ENCODE measurements at regions not wholly inside any gene's neighbourhood (a gene's known extent, or its start where the extent isn't known, plus 50 kb on each side); places are given as distances from the start of the nearest gene placed in this dataset.

DNA sequence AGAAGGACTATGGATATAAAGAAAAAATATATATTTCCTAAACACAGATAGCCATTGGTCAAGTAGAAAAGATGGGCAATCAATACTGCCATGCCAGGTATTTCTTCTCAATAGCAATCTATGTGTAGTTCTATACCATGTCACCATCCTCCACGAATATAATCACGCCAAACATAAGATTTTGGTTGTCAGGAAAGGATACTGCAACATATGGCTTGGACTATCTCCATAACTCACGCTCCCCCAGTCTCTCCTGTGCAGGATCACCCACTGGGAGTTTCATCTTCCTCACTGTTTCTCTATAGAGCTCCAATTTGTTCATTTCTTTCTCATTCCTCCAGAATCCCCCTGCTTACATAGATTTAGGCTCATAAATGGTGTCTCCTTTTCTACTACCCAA is 462.9 kb upstream of the KCNMB2 start:
- H3K4me3 Mint-ChIP-seq = no peak overlapping the region
- no peak overlapping the region for H3K27ac Mint-ChIP-seq
- peaks cover 4% of the 10 kb centered on the region for H3K4me1 Mint-ChIP-seq
- peaks cover 5% of the 10 kb centered on the region for H3K36me3 Mint-ChIP-seq (ENCODE audit: low read depth)
- no peaks in the 10 kb centered on the region for H3K9me3 ChIP-seq (ENCODE audit: control insufficient read depth, low read length, poor library complexity, severe bottlenecking)
- DNase-seq (no peak), ATAC-seq (no peak)
- peaks cover 8% of the 10 kb centered on the region for H3K27me3 Mint-ChIP-seq

DNA sequence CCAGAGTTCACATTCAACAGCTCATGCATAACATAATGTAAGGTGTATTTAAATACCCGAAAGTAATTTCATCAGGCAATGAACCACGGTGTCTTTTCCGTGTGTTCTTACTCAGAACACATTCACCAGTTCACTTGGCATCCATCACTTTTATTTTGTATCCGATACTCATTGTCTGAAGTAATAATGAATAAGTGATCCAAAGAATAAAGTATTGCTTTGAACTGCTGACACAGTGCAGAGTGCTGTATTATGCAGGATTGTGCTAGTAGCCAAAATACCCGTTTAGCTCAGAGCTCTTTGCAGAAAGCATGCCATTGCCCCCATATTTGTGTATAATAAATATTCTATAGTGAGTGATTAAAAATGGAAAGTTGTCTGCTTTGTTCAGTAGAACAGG is 460.9 kb upstream of the KCNMB2 start:
- Mint-ChIP-seq H3K4me1 (peaks cover 4% of the 10 kb centered on the region), H3K27ac (no peak overlapping the region), H3K27me3 (peaks cover 8% of the 10 kb centered on the region), H3K36me3 (ENCODE audit: low read depth) (peaks cover 3% of the 10 kb centered on the region), H3K4me3 (no peak overlapping the region)
- DNase-seq = no peak
- no peaks in the 10 kb centered on the region for H3K9me3 ChIP-seq (ENCODE audit: control insufficient read depth, low read length, poor library complexity, severe bottlenecking)
- no peak for ATAC-seq

DNA sequence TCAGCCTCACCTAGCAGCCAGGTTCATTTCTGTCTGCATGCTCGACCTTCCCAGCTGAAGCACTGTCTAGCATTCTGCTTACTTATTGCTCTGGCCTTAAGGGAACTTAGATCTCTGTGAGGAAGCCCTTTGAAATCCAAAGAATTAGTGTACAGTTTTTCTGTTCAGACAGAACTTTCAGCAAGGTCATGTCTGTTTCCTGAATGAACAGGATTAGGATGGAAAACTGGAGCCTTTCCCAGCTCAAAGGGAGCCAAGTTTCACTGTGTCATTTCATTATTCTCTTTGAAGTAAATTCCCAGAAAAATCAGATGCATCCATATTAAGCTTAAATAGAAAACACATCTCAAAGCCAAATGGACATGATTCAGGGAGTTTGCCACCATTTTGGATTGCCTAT is 457.3 kb upstream of the KCNMB2 start:
- DNase-seq (no peak), ATAC-seq (no peak)
- no peaks in the 10 kb centered on the region for H3K9me3 ChIP-seq (ENCODE audit: control insufficient read depth, low read length, poor library complexity, severe bottlenecking)
- peaks cover 2% of the 10 kb centered on the region for H3K36me3 Mint-ChIP-seq (ENCODE audit: low read depth)
- no peak overlapping the region for H3K27ac Mint-ChIP-seq
- peaks cover 4% of the 10 kb centered on the region for H3K4me1 Mint-ChIP-seq
- H3K27me3 Mint-ChIP-seq = no peaks in the 10 kb centered on the region
- H3K4me3 Mint-ChIP-seq = no peak overlapping the region

DNA sequence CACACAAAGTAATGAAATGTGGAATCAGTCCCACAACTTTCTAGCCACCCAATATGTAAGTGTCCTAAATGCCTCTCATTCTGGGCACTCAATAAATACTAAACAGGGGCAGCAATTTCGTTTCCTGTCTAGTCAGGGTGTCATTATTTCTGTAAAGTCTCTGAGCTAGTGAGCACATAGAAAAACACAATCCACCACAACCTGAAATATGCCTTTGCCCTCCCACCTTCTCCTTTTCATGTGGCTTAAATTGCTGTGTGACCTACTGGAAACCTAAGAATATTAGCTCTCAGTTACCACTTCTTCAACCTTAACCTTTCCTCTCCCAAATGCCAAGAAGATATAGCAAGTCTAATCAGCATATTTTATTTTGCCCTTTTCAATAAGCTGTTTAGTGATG is 456.3 kb upstream of the KCNMB2 start:
- H3K4me1 Mint-ChIP-seq = peaks cover 12% of the 10 kb centered on the region
- peaks cover 2% of the 10 kb centered on the region for H3K36me3 Mint-ChIP-seq (ENCODE audit: low read depth)
- DNase-seq (no peak), ATAC-seq (no peak)
- no peaks in the 10 kb centered on the region for H3K9me3 ChIP-seq (ENCODE audit: control insufficient read depth, low read length, poor library complexity, severe bottlenecking)
- H3K27me3 Mint-ChIP-seq = no peaks in the 10 kb centered on the region
- no peak overlapping the region for H3K27ac Mint-ChIP-seq
- H3K4me3 Mint-ChIP-seq = no peak overlapping the region

DNA sequence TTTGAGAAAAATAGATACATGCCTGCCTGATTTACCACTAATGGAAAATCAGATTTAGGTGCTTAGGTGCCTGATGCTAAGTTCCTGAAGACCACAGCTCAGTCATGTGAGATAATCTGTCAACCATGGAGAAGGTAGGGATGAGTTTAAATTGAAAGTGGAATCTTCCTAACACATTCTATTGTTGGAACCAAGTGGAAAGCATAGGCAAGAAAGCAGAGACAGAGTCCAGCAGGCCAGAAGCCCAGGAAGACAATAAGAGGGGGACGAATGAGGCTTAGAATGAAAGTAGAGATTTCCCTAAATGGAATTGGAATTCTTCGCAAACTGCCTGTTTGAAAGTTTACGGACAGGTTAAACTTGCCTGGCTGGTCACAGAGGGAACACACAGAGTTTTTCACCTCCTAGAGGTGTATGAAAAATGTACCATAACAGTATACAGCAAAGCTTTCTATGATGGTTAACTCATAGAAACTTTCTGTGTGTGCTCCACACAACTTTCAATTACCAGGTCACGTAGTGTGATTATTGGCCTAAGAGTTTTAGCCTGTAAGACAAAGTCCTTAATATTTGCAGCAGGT is 453.8 kb upstream of the KCNMB2 start:
- H3K4me3 Mint-ChIP-seq = no peak overlapping the region
- peaks cover 3% of the 10 kb centered on the region for H3K36me3 Mint-ChIP-seq (ENCODE audit: low read depth)
- DNase-seq = no peak
- H3K4me1 Mint-ChIP-seq = peaks cover 15% of the 10 kb centered on the region
- H3K27ac Mint-ChIP-seq = peak overlapping the region; percentile 9
- peaks cover 4% of the 10 kb centered on the region for H3K27me3 Mint-ChIP-seq
- no peaks in the 10 kb centered on the region for H3K9me3 ChIP-seq (ENCODE audit: control insufficient read depth, low read length, poor library complexity, severe bottlenecking)
- ATAC-seq = no peak

DNA sequence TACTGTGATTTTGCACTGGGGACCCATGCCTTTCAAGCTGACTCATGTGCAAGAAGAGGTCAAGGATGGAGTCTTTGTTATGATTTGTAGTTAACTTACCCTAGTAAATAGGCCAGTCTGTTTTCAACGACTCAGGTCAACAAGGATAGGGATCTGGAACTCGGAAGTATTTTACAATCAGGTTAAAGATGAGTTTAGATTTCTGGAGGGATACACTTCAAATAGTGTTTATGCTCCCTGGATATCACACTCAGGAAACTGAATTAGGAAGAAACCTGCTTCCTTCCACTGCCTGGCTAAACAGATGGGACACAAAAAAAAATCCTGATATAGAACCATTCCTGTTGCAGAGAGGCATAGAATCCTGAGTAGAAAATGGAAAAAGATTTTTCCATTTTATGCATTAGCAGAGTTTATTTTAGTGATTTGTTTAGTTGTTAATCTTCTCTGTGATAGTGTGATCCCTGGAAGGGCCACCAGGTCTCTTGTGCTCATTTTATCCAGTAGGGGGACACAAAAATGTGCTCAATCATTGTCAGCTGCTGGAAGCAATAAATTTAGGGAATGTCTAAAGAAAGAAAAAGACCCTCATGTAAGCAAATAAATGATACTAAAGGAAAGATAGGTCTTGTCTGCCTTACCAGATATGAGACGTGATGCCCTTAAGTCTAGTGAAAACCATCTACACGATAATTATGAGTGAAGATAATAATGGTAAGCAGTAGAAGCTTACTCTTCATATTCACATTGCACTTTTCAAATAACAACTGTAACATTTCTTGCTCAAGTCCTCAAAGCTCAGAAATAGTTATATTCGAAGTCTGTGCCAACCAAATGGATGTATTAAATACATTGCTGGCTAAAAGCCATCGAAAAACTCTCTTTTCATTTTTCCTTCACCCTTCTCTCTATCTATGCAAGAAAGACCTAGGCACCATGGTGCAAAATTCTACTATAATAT is 452.1 kb upstream of the KCNMB2 start:
- DNase-seq = no peak
- H3K9me3 ChIP-seq (ENCODE audit: control insufficient read depth, low read length, poor library complexity, severe bottlenecking) = no peaks in the 10 kb centered on the region
- Mint-ChIP-seq H3K27me3 (peaks cover 4% of the 10 kb centered on the region), H3K4me1 (peaks cover 15% of the 10 kb centered on the region), H3K27ac (peak overlapping the region; percentile 85), H3K4me3 (peak overlapping the region; percentile 58), H3K36me3 (ENCODE audit: low read depth) (peaks cover 3% of the 10 kb centered on the region)
- ATAC-seq = peak; percentile 22

DNA sequence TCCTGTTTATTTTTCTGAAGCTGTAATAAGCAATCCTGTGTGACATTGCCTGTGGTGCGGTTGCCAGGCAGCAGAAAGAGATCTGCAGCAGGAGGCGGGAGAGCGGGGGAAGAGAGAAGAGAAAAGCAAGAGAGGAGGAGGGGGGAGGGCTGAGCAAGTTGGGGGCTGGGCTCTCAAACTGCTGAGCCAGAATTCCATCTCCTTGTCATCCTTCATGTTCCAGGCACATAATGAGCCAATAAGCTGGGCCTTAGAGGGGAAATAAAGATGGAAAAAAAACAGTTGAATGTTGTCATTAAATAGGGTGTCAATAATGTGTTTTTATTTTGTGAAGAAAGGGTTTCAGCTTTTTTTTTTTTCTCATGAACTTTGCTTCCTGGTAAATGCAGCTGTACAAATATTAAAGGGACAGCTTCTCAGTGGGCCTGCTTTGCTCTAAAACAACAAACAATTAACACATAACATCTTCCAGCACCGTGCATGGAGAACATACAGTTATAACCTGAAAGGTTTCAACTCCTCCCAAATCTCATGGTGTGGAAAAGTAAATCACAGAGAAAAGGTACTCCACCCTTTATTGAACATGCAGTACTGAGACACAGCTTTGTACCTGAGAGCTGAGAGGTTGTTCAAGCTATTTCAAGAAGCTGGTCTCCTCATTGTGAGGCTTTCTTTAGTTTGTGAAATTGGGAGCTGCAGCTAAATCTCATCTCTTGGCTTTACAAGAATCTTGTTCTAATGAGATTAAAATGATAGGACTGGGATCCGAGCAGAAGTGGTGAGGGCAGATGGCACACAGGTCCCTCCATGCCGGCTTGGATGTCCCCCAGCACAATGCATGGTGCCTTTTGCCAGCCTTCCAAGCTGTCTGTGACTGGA is 451.1 kb upstream of the KCNMB2 start:
- Mint-ChIP-seq H3K4me1 (peaks cover 15% of the 10 kb centered on the region), H3K27me3 (peaks cover 4% of the 10 kb centered on the region), H3K27ac (peak overlapping the region; percentile 85), H3K36me3 (ENCODE audit: low read depth) (peaks cover 3% of the 10 kb centered on the region), H3K4me3 (peak overlapping the region; percentile 58)
- DNase-seq (peak in 1 of 3 donors; percentile 10), ATAC-seq (peak; percentile 89)
- no peaks in the 10 kb centered on the region for H3K9me3 ChIP-seq (ENCODE audit: control insufficient read depth, low read length, poor library complexity, severe bottlenecking)

DNA sequence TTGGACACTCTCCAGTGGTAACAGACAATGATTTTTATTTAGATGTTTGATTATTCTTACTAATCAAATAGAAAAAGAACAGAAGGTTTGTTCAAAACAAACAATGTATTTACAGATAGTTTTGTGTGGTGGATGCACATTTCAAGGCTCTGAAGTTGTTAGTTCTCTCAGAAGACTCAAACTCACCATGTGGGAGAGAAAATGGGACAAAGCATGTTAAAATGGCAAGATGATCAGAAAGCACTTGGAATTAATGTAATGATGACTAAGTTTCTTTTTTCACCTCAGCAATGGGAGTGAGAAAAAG is 450.5 kb upstream of the KCNMB2 start:
- no peaks in the 10 kb centered on the region for H3K9me3 ChIP-seq (ENCODE audit: control insufficient read depth, low read length, poor library complexity, severe bottlenecking)
- Mint-ChIP-seq H3K27ac (peak overlapping the region; percentile 85), H3K4me3 (no peak overlapping the region), H3K36me3 (ENCODE audit: low read depth) (peaks cover 3% of the 10 kb centered on the region), H3K27me3 (peaks cover 4% of the 10 kb centered on the region), H3K4me1 (peaks cover 15% of the 10 kb centered on the region)
- ATAC-seq (no peak), DNase-seq (no peak)

DNA sequence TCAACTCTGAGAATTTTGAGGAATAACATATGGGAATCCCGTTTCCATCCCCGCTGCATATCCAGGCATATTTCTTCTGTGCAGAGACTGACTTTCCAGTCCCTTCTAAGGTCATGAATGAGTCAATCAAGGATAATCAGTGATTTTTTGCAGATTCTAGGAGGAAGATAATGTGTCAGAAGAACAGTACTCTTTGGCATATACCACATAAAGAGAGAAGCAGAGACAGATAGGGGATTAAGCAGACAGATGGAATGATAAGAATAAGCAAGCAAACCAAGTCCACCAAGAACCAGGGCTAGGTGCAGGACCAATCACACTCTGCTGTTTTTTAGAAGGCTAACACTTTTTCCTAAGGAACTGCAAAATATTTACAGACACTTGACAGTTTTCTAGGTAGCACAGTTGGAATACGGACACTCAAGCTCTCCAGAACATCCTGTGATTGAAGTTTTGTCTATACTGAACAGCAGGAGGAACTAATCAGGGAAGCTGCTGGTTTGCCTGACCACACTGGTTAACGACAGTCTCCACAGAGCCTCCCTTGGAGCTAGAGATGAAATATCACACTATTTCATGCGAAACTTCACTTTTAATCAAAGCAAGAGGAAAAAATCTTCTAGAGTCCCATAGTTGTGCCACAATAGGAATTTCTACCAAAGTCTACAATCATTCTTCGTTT is 450.0 kb upstream of the KCNMB2 start:
- Mint-ChIP-seq H3K27ac (no peak overlapping the region), H3K4me1 (peaks cover 15% of the 10 kb centered on the region), H3K4me3 (no peak overlapping the region), H3K27me3 (peaks cover 4% of the 10 kb centered on the region), H3K36me3 (ENCODE audit: low read depth) (peaks cover 2% of the 10 kb centered on the region)
- ATAC-seq (no peak), DNase-seq (no peak)
- no peaks in the 10 kb centered on the region for H3K9me3 ChIP-seq (ENCODE audit: control insufficient read depth, low read length, poor library complexity, severe bottlenecking)

DNA sequence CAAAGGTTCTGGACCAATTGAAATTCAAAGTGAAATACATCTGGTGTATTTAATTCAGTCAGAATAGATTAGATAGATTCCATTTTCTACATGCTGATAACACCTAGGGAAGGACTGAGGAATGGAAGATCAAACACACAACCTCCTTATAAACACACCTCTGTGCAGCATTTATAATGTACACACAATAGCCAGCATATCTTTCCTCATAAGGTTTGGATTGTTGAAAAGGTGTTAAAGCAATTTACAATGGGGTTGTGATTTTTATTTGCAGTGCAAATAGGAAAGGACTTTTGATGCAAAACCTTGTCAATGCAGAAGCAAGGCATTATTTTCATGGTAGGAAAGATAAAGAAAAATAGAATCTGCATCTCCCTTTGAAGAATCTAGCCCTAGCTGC is 448.9 kb upstream of the KCNMB2 start:
- Mint-ChIP-seq H3K27ac (no peak overlapping the region), H3K27me3 (peaks cover 4% of the 10 kb centered on the region), H3K36me3 (ENCODE audit: low read depth) (peaks cover 2% of the 10 kb centered on the region), H3K4me1 (peaks cover 15% of the 10 kb centered on the region), H3K4me3 (no peak overlapping the region)
- DNase-seq = no peak
- ATAC-seq = no peak
- no peaks in the 10 kb centered on the region for H3K9me3 ChIP-seq (ENCODE audit: control insufficient read depth, low read length, poor library complexity, severe bottlenecking)

DNA sequence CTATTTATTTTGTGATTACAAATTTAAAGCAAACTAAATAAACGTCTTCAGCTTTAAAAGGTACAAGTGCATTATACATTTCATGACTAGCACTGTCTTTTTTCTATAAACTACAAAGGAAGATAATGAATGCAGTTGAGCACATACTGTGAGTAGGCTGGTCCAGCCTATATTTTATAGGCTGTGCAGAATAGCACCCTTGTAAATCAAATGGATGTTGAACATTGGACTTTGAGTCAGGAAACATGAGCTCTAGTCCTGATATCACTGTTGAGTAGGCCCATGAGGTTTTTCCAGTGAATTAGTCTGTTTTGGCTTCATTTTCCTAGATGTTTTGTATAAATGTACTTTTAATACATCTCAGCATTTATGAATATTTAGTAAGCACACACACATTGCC is 447.3 kb upstream of the KCNMB2 start:
- Mint-ChIP-seq H3K4me1 (peaks cover 15% of the 10 kb centered on the region), H3K27ac (no peak overlapping the region), H3K27me3 (peaks cover 4% of the 10 kb centered on the region), H3K4me3 (no peak overlapping the region), H3K36me3 (ENCODE audit: low read depth) (peaks cover 2% of the 10 kb centered on the region)
- DNase-seq = no peak
- no peak for ATAC-seq
- H3K9me3 ChIP-seq (ENCODE audit: control insufficient read depth, low read length, poor library complexity, severe bottlenecking) = no peaks in the 10 kb centered on the region

DNA sequence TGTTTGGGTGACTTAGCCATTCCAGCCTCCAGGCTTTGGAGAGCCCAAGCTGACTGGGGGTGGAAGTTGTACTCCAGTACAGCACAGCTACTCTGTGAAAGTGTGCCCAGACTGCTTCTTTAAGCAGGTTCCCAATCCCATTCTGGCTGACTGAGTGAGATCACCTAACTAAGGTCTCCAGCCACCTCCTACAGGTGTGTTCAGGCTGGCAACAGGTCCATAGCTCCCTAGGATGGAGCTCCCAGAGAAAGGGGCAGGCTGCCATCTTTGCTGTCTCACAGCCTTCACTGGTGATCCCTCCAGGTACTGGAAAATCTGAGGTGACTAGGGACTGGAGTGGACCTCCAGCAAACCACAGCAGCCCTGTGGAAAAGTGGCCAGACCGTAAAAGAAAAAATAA is 445.3 kb upstream of the KCNMB2 start:
- DNase-seq (no peak), ATAC-seq (no peak)
- Mint-ChIP-seq H3K27ac (no peak overlapping the region), H3K27me3 (peaks cover 3% of the 10 kb centered on the region), H3K36me3 (ENCODE audit: low read depth) (peaks cover 2% of the 10 kb centered on the region), H3K4me3 (no peak overlapping the region), H3K4me1 (peaks cover 3% of the 10 kb centered on the region)
- H3K9me3 ChIP-seq (ENCODE audit: control insufficient read depth, low read length, poor library complexity, severe bottlenecking) = no peaks in the 10 kb centered on the region

DNA sequence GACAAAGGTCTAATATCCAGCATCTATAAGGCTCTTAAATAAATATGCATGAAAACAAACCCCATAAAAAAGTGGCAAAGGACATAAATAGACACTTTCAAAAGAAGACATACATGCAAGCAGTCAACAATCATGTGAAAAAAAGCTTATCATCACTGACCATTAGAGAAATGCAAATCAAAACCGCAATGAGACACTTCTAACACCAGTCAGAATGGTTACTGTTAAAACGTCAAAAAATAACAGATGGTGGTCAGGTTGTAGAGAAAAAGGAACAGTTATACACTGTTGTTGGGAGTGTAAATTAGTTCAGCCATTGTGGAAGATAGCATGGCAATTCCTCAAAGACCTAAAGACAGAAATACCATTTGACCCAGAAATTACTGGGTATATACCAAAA is 440.7 kb upstream of the KCNMB2 start:
- peaks cover 2% of the 10 kb centered on the region for H3K4me1 Mint-ChIP-seq
- no peak for DNase-seq
- no peaks in the 10 kb centered on the region for H3K36me3 Mint-ChIP-seq (ENCODE audit: low read depth)
- no peaks in the 10 kb centered on the region for H3K9me3 ChIP-seq (ENCODE audit: control insufficient read depth, low read length, poor library complexity, severe bottlenecking)
- H3K27ac Mint-ChIP-seq = no peak overlapping the region
- ATAC-seq = no peak
- H3K4me3 Mint-ChIP-seq = no peak overlapping the region
- no peaks in the 10 kb centered on the region for H3K27me3 Mint-ChIP-seq
